OCI-LY3 (cell line): ENCODE measurements at regions not wholly inside any gene's neighbourhood (a gene's known extent, or its start where the extent isn't known, plus 50 kb on each side); places are given as distances from the start of the nearest gene placed in this dataset.

Experiments used
- CTCF ChIP-seq: fragments of 200-600, 300-600 bp; sonication (generic); IDR thresholded peaks from 2 replicates; pipeline ENCODE4 v1.5.1; 2014; ENCODE audit warnings: antibody characterized with exemption, low read length, low read depth
- EZH2phosphoT487 ChIP-seq: fragments of 200-600 bp; shearing (Covaris generic); IDR thresholded peaks from 2 replicates; pipeline ENCODE4 v1.6.1; 2018; ENCODE audit warnings: antibody characterized with exemption, mixed run types, low read depth

- TF ChIP-seq CTCF (no peak), EZH2phosphoT487 (no peak)
These were observed 123.2 kb downstream of the SNAPC1 start for GRCh38 chr14:61885203-61885961.
